ENCODE measurements at regions not wholly inside any gene's neighbourhood (a gene's known extent, or its start where the extent isn't known, plus 50 kb on each side); places are given as distances from the start of the nearest gene placed in this dataset.

DNA sequence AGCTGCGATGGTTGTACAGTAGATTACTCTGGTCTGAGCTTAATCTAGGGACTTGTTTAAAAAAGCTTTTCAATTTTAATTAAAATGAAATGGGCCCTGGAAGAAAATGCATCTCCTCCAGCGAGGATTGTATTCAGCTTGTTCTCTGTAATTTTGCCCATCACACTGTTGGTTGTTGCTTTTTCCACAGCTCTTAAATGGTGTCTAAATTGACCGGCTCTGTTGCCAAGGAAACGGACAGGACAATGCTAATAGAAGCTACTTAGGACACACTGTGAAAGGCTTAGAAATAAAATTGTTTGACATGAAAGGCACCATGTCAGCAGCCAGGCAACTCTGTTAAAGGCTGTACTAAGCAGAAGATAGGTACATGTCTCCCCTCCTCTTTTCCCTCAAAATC, 116.7 kb upstream of the NRSN1 start:
- TF ChIP-seq POLR2A (IDR thresholded peaks at IDR 0.05), result no peak
- TF ChIP-seq, protein P1, sequence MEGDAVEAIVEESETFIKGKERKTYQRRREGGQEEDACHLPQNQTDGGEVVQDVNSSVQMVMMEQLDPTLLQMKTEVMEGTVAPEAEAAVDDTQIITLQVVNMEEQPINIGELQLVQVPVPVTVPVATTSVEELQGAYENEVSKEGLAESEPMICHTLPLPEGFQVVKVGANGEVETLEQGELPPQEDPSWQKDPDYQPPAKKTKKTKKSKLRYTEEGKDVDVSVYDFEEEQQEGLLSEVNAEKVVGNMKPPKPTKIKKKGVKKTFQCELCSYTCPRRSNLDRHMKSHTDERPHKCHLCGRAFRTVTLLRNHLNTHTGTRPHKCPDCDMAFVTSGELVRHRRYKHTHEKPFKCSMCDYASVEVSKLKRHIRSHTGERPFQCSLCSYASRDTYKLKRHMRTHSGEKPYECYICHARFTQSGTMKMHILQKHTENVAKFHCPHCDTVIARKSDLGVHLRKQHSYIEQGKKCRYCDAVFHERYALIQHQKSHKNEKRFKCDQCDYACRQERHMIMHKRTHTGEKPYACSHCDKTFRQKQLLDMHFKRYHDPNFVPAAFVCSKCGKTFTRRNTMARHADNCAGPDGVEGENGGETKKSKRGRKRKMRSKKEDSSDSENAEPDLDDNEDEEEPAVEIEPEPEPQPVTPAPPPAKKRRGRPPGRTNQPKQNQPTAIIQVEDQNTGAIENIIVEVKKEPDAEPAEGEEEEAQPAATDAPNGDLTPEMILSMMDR (IDR thresholded peaks at IDR 0.05), result no peak
- TF ChIP-seq EP300 (IDR thresholded peaks at IDR 0.05), result no peak

All from tibial nerve (tissue), 4 donors.